ENCODE measurements at regions not wholly inside any gene's neighbourhood (a gene's known extent, or its start where the extent isn't known, plus 50 kb on each side); places are given as distances from the start of the nearest gene placed in this dataset.

GRCh38 chr1:30515755-30516484, 207.5 kb downstream of the MATN1 start:
- TF ChIP-seq GLIS3 (CRISPR knock-in tag; IDR thresholded peaks at IDR 0.05), result no peak
- TF ChIP-seq BACH2 (CRISPR knock-in tag; IDR thresholded peaks at IDR 0.05; ENCODE audit: borderline replicate concordance), result no peak
- no peak for TF ChIP-seq PPARA (CRISPR knock-in tag; IDR thresholded peaks at IDR 0.05; ENCODE audit: borderline replicate concordance)
- no peak for TF ChIP-seq ZC3H10 (CRISPR knock-in tag; IDR thresholded peaks at IDR 0.05)
- TF ChIP-seq PATZ1 (CRISPR knock-in tag; IDR thresholded peaks at IDR 0.05; ENCODE audit: borderline replicate concordance), result no peak
- TF ChIP-seq ZNF8 (CRISPR knock-in tag; IDR thresholded peaks at IDR 0.05), result no peak
- no peak for TF ChIP-seq SNAI2 (CRISPR knock-in tag; IDR thresholded peaks at IDR 0.05)
- TF ChIP-seq ARNTL (CRISPR knock-in tag; IDR thresholded peaks at IDR 0.05; ENCODE audit: borderline replicate concordance, low read depth), result no peak
- TF ChIP-seq, protein P1, sequence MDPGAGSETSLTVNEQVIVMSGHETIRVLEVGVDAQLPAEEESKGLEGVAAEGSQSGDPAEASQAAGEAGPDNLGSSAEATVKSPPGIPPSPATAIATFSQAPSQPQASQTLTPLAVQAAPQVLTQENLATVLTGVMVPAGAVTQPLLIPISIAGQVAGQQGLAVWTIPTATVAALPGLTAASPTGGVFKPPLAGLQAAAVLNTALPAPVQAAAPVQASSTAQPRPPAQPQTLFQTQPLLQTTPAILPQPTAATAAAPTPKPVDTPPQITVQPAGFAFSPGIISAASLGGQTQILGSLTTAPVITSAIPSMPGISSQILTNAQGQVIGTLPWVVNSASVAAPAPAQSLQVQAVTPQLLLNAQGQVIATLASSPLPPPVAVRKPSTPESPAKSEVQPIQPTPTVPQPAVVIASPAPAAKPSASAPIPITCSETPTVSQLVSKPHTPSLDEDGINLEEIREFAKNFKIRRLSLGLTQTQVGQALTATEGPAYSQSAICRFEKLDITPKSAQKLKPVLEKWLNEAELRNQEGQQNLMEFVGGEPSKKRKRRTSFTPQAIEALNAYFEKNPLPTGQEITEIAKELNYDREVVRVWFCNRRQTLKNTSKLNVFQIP (CRISPR knock-in tag; IDR thresholded peaks at IDR 0.05; ENCODE audit: borderline replicate concordance, low read depth), result no peak
- no peak for TF ChIP-seq ZFP3 (CRISPR knock-in tag; IDR thresholded peaks at IDR 0.05)
- TF ChIP-seq CSRNP3 (CRISPR knock-in tag; IDR thresholded peaks at IDR 0.05), result no peak
- TF ChIP-seq ISL1 (CRISPR knock-in tag; IDR thresholded peaks at IDR 0.05), result no peak

DNA sequence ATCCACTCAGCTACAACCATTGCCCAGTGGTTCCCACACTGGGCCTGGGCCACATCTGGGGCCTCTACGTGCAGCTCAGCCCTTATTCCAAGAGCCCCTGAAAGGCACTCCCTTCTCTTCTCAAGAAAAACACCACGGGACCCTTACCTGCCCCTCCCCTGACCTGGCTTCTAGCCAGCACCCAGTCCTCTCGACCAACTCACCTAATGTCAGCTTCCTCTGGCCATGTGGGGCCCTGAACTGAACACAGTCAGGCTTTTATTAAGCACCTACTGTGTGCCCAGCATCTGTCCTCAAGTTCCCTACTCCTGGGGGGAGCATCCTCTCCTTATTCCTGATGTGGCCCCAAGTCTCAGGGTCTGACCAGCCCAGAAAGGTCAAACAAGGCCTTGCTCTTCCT, 208.4 kb downstream of the MATN1 start:
- TF ChIP-seq PATZ1 (CRISPR knock-in tag; IDR thresholded peaks at IDR 0.05; ENCODE audit: borderline replicate concordance) (no peak), ISL1 (CRISPR knock-in tag; IDR thresholded peaks at IDR 0.05) (no peak), TCF4 (CRISPR knock-in tag; IDR thresholded peaks at IDR 0.05; ENCODE audit: borderline replicate concordance) (no peak), RARB (CRISPR knock-in tag; IDR thresholded peaks at IDR 0.05) (no peak), SNAI2 (CRISPR knock-in tag; IDR thresholded peaks at IDR 0.05) (no peak), ARNTL (CRISPR knock-in tag; IDR thresholded peaks at IDR 0.05; ENCODE audit: borderline replicate concordance, low read depth) (no peak), GLIS3 (CRISPR knock-in tag; IDR thresholded peaks at IDR 0.05) (no peak)
- TF ChIP-seq, protein P1 (CRISPR knock-in tag; IDR thresholded peaks at IDR 0.05; ENCODE audit: borderline replicate concordance, low read depth), result no peak
- no peak for ATAC-seq

More at GRCh38 chr1:30515755-30516484, 207.5 kb downstream of the MATN1 start:
- no peak for ATAC-seq

GRCh38 chr1:30514137-30514654, 209.2 kb downstream of the MATN1 start:
- ATAC-seq, result no peak
- TF ChIP-seq GLIS3 (CRISPR knock-in tag; IDR thresholded peaks at IDR 0.05), result no peak
- TF ChIP-seq CSDC2 (CRISPR knock-in tag; IDR thresholded peaks at IDR 0.05), result no peak
- TF ChIP-seq CREB5 (CRISPR knock-in tag; IDR thresholded peaks at IDR 0.05; ENCODE audit: low read depth), result no peak
- no peak for TF ChIP-seq TCF4 (CRISPR knock-in tag; IDR thresholded peaks at IDR 0.05; ENCODE audit: borderline replicate concordance)
- no peak for TF ChIP-seq ESRRG (CRISPR knock-in tag; IDR thresholded peaks at IDR 0.05)
- TF ChIP-seq, protein P1 (CRISPR knock-in tag; IDR thresholded peaks at IDR 0.05; ENCODE audit: borderline replicate concordance, low read depth), result no peak
- no peak for TF ChIP-seq ZC3H10 (CRISPR knock-in tag; IDR thresholded peaks at IDR 0.05)
- TF ChIP-seq OSR1 (CRISPR knock-in tag; IDR thresholded peaks at IDR 0.05), result no peak
- TF ChIP-seq, protein P2, sequence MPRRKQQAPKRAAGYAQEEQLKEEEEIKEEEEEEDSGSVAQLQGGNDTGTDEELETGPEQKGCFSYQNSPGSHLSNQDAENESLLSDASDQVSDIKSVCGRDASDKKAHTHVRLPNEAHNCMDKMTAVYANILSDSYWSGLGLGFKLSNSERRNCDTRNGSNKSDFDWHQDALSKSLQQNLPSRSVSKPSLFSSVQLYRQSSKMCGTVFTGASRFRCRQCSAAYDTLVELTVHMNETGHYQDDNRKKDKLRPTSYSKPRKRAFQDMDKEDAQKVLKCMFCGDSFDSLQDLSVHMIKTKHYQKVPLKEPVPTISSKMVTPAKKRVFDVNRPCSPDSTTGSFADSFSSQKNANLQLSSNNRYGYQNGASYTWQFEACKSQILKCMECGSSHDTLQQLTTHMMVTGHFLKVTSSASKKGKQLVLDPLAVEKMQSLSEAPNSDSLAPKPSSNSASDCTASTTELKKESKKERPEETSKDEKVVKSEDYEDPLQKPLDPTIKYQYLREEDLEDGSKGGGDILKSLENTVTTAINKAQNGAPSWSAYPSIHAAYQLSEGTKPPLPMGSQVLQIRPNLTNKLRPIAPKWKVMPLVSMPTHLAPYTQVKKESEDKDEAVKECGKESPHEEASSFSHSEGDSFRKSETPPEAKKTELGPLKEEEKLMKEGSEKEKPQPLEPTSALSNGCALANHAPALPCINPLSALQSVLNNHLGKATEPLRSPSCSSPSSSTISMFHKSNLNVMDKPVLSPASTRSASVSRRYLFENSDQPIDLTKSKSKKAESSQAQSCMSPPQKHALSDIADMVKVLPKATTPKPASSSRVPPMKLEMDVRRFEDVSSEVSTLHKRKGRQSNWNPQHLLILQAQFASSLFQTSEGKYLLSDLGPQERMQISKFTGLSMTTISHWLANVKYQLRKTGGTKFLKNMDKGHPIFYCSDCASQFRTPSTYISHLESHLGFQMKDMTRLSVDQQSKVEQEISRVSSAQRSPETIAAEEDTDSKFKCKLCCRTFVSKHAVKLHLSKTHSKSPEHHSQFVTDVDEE (CRISPR knock-in tag; IDR thresholded peaks at IDR 0.05), result no peak
- TF ChIP-seq ZNF8 (CRISPR knock-in tag; IDR thresholded peaks at IDR 0.05), result no peak
